Heart left ventricle (tissue), 13 donors: ENCODE measurements at regions not wholly inside any gene's neighbourhood (a gene's known extent, or its start where the extent isn't known, plus 50 kb on each side); places are given as distances from the start of the nearest gene placed in this dataset.

Experiments
- POLR2A ChIP-seq, 2 donors: fragments of 450-650 bp; IDR thresholded peaks; one replicate each; pipeline ENCODE4 v1.6.1; 2017; ENCODE audit warnings: antibody characterized with exemption in 2 of 2, mild to moderate bottlenecking in 2 of 2, moderate library complexity in 2 of 2
- TF ChIP-seq, protein P1 (sequence below), 12 donors: fragments of 200-600 bp; sonication (generic) in 4 of 12; IDR thresholded peaks; one replicate each; pipeline versions ENCODE4 v1.5.0 to v1.8.0; 2018 to 2022; ENCODE audit warnings: antibody characterized with exemption in 12 of 12, mild to moderate bottlenecking in 5 of 12
- donor health status: ischemic (EF 13 %, LVEDD 7.1; RV severe dilation, severe dysfunction).
- donor health status: DM: no; HTN: yes; CAD: no.
- donor health status: DM: no; HTN: no; CAD: no.
- donor health status: ischemic (EF 25% LVEDD 6.9; RV normal size, moderate dysfunction).
- donor health status: ischemic (EF 25% LVEDD 5.7; RV mildly dilated, moderate dysfunction).
- donor health status: ischemic (EF 35%, LVEDD 5.7; RV mildly dilated, moderate dysfunction).
- donor health status: nonischemic (EF 11% LVEDD 7.7; RV severe dilation, severe dysfunction).
- donor health status: DM: yes; HTN: yes; CAD: no.
- donor health status: PGD.
- donor health status: ischemic (EF 29% LVEDD 5.4; RV normal size, mild dysfunction).
- donor health status: nonischemic (EF 23%, LVEDD 6.1; RV moderate dilation, normal function).

DNA sequence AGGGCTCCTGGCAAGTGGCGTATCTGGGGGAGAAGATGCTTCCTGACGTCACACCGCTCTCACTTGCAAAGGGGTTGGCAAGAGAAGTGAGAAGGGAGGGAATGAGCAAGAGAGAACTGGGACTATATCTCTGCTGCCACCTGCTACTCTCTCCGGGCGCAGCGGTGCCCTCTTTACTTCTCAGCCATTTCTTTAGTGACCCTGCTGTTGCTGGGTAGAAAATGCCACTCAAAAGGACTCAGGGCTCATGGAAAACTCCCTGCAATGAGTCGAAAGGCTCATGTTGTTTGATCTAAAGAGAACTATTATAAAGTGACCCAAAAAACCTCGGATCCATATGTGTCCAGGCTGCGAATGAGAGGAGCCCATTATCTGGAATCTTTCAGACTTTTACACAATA, 401.8 kb downstream of the SAMD5 start:
- TF ChIP-seq POLR2A (IDR thresholded peaks at IDR 0.05): no peak
- TF ChIP-seq, protein P1, sequence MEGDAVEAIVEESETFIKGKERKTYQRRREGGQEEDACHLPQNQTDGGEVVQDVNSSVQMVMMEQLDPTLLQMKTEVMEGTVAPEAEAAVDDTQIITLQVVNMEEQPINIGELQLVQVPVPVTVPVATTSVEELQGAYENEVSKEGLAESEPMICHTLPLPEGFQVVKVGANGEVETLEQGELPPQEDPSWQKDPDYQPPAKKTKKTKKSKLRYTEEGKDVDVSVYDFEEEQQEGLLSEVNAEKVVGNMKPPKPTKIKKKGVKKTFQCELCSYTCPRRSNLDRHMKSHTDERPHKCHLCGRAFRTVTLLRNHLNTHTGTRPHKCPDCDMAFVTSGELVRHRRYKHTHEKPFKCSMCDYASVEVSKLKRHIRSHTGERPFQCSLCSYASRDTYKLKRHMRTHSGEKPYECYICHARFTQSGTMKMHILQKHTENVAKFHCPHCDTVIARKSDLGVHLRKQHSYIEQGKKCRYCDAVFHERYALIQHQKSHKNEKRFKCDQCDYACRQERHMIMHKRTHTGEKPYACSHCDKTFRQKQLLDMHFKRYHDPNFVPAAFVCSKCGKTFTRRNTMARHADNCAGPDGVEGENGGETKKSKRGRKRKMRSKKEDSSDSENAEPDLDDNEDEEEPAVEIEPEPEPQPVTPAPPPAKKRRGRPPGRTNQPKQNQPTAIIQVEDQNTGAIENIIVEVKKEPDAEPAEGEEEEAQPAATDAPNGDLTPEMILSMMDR (IDR thresholded peaks at IDR 0.05): no peak
